SKM-1 treated with dmso at 0.1 percent for 144 hours (cell line): ENCODE measurements at regions not wholly inside any gene's neighbourhood (a gene's known extent, or its start where the extent isn't known, plus 50 kb on each side); places are given as distances from the start of the nearest gene placed in this dataset.
"Not testable (repeated sequence)": the region's sequence is repeated elsewhere in the genome, so short reads cannot be mapped to it uniquely, and the experiment has no call there.

ENCODE experiments used
- DNase-seq: peaks from one replicate; lab custom pipeline; 2025; ENCODE audit not compliant: unreplicated experiment; lab: John Stamatoyannopoulos, UW

- no peak for DNase-seq
These were observed 205.7 kb downstream of the TANC2 start for GRCh38 chr17:63171428-63172393.

- DNase-seq = no peak
These were observed 207.4 kb downstream of the TANC2 start for GRCh38 chr17:63173450-63173849.

GRCh38 chr17:63173903-63174302 lies 207.9 kb downstream of the TANC2 start:
- no peak for DNase-seq

GRCh38 chr17:63178530-63178929 lies 212.5 kb downstream of the TANC2 start:
- DNase-seq = no peak

GRCh38 chr17:63181856-63182255 lies 215.8 kb downstream of the TANC2 start:
- DNase-seq = no peak

GRCh38 chr17:63185420-63185819 lies 219.4 kb downstream of the TANC2 start:
- no peak for DNase-seq

- DNase-seq = no peak
These were observed 223.0 kb downstream of the TANC2 start for GRCh38 chr17:63189082-63189481.

GRCh38 chr17:63189930-63190329 lies 223.9 kb downstream of the TANC2 start:
- DNase-seq = no peak

- no peak for DNase-seq
These were observed 224.9 kb downstream of the TANC2 start for GRCh38 chr17:63190821-63191370.

- DNase-seq = peak; percentile 48
These were observed 225.6 kb downstream of the TANC2 start for GRCh38 chr17:63191610-63192009.

- no peak for DNase-seq
These were observed 227.8 kb downstream of the TANC2 start for GRCh38 chr17:63193827-63194226.

GRCh38 chr17:63196772-63197335 lies 230.8 kb downstream of the TANC2 start:
- no peak for DNase-seq

GRCh38 chr17:63203652-63204051 lies 237.6 kb downstream of the TANC2 start:
- no peak for DNase-seq

- peak; percentile 1 for DNase-seq
These were observed 224.2 kb downstream of the CYB561 start for GRCh38 chr17:63221939-63222338.

- DNase-seq = no peak
These were observed 223.5 kb downstream of the CYB561 start for GRCh38 chr17:63222655-63223054.

GRCh38 chr17:63223212-63223911 lies 222.7 kb downstream of the CYB561 start:
- DNase-seq = no peak

- no peak for DNase-seq
These were observed 221.5 kb downstream of the CYB561 start for GRCh38 chr17:63224644-63225043.

- not testable (repeated sequence) for DNase-seq
These were observed 219.4 kb downstream of the CYB561 start for GRCh38 chr17:63226720-63227119.

- not testable (repeated sequence) for DNase-seq
These were observed 215.0 kb downstream of the CYB561 start for GRCh38 chr17:63231015-63231620.

GRCh38 chr17:63232565-63233310 lies 213.4 kb downstream of the CYB561 start:
- DNase-seq = no peak
